ENCODE measurements at regions not wholly inside any gene's neighbourhood (a gene's known extent, or its start where the extent isn't known, plus 50 kb on each side); places are given as distances from the start of the nearest gene placed in this dataset.

- no peak for DNase-seq (ENCODE audit: low spot score)
- Histone ChIP-seq H3K9me3 (no peaks in the 10 kb centered on the region), H3K4me3 (no peak overlapping the region), H3K36me3 (no peaks in the 10 kb centered on the region), H3K27me3 (replicated peaks; ENCODE audit: insufficient read depth) (no peaks in the 10 kb centered on the region), H3K27ac (no peak overlapping the region), H3K4me1 (replicated peaks) (no peaks in the 10 kb centered on the region)
- TF ChIP-seq CTCF (IDR thresholded peaks at IDR 0.05) (no peak), POLR2AphosphoS5 (IDR thresholded peaks at IDR 0.05) (no peak), POLR2A (IDR thresholded peaks at IDR 0.05) (no peak)
- intact Hi-C loops (cut with DNase I) = no loop called here
- 57% methylated on average over 1 of the region's 1 CpG for WGBS
Observed at GRCh38 chr4:108311313-108311712, 142.6 kb upstream of the LEF1 start.

DNA sequence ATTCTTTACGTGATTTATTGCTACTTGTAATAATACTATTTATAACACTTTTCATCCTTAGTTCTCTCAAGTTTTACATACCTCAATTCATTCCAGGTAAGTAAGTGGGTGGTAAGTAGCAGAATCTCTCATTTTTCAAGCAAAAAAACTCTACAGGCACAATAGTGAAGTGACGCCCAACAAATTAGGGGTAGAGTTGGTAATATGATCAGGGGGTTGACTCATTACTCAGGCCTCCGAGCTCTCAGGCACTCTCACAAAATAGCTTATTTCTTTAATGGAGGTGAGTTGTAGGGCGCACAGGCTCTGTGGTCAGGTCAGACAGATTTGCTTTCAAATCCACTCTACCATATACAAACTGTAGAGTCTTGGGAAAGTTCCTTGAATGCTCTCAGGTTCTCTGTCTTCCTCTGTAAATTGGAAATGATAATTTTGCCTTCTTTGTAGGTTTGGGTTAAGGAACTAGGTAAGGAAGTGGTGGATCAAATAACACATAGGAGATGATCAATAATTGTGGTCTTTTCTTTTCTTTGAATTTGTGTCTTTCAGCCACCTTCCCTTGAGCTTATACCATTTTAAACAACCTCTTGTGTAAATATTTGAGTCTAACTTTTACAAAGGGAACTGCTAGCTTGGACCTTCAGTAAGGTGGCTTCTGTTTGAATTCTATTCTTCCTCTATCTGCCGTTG lies 134.9 kb upstream of the LEF1 start:
- Histone ChIP-seq H3K36me3 (no peaks in the 10 kb centered on the region), H3K27ac (no peak overlapping the region), H3K4me1 (replicated peaks) (no peaks in the 10 kb centered on the region), H3K9me3 (no peaks in the 10 kb centered on the region), H3K27me3 (replicated peaks; ENCODE audit: insufficient read depth) (no peaks in the 10 kb centered on the region), H3K4me3 (no peak overlapping the region)
- WGBS = 40% methylated on average over 5 of the region's 5 CpGs
- no peak for TF ChIP-seq POLR2A (IDR thresholded peaks at IDR 0.05)
- no peak for DNase-seq (ENCODE audit: low spot score)
- intact Hi-C loops (cut with DNase I) = no loop called here

- WGBS = 50% methylated on average over 1 of the region's 1 CpG
Observed at GRCh38 chr4:108301545-108302251, 133.0 kb upstream of the LEF1 start.

GRCh38 chr4:108297605-108298004 lies 128.9 kb upstream of the LEF1 start:
- no peak overlapping the region for H3K27ac ChIP-seq
- H3K27me3 ChIP-seq (replicated peaks; ENCODE audit: insufficient read depth) = no peaks in the 10 kb centered on the region
- WGBS = 73% methylated on average over 2 of the region's 2 CpGs
- H3K4me1 ChIP-seq (replicated peaks) = no peaks in the 10 kb centered on the region
- H3K36me3 ChIP-seq = no peaks in the 10 kb centered on the region
- no peak overlapping the region for H3K4me3 ChIP-seq
- no peak for DNase-seq (ENCODE audit: low spot score)
- no peaks in the 10 kb centered on the region for H3K9me3 ChIP-seq
- intact Hi-C loops (cut with DNase I) = no loop called here
- no peak for TF ChIP-seq CTCF (IDR thresholded peaks at IDR 0.05)
- no peak for TF ChIP-seq POLR2A (IDR thresholded peaks at IDR 0.05)
- no peak for TF ChIP-seq POLR2AphosphoS5 (IDR thresholded peaks at IDR 0.05)

More at GRCh38 chr4:108301545-108302251, 133.0 kb upstream of the LEF1 start:
- intact Hi-C loops (cut with DNase I) = no loop called here
- DNase-seq (ENCODE audit: low spot score) = no peak
- Histone ChIP-seq H3K4me3 (no peak overlapping the region), H3K4me1 (replicated peaks) (no peaks in the 10 kb centered on the region), H3K27ac (no peak overlapping the region), H3K36me3 (no peaks in the 10 kb centered on the region), H3K27me3 (replicated peaks; ENCODE audit: insufficient read depth) (no peaks in the 10 kb centered on the region), H3K9me3 (no peaks in the 10 kb centered on the region)
- TF ChIP-seq POLR2AphosphoS5 (IDR thresholded peaks at IDR 0.05) (no peak), CTCF (IDR thresholded peaks at IDR 0.05) (no peak), POLR2A (IDR thresholded peaks at IDR 0.05) (no peak)

DNA sequence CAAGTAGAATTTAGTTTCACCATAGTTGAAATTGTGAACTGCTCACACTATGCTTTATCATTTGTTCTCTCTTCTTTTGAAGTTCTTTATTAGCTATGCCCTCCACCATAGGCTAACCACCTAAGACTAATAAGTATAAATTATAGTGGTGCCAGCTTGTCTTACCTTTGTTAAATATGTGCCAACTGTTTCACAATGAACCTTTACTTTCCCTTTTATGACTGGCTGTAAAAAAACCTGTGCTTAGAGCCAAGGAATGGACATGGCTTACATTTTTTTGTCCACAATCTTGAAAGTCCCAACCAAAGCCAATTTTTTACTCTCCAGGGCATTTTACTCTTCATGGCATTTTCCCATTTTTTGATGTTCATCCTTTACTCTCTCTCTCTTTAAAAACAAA lies 123.5 kb upstream of the LEF1 start:
- Histone ChIP-seq H3K27me3 (replicated peaks; ENCODE audit: insufficient read depth) (no peaks in the 10 kb centered on the region), H3K27ac (no peak overlapping the region), H3K9me3 (no peaks in the 10 kb centered on the region), H3K4me3 (no peak overlapping the region), H3K36me3 (no peaks in the 10 kb centered on the region), H3K4me1 (replicated peaks) (no peaks in the 10 kb centered on the region)
- intact Hi-C loops (cut with DNase I) = no loop called here
- TF ChIP-seq POLR2A (IDR thresholded peaks at IDR 0.05) (no peak), POLR2AphosphoS5 (IDR thresholded peaks at IDR 0.05) (peak; percentile 86)
- DNase-seq (ENCODE audit: low spot score) = peak; percentile 10

DNA sequence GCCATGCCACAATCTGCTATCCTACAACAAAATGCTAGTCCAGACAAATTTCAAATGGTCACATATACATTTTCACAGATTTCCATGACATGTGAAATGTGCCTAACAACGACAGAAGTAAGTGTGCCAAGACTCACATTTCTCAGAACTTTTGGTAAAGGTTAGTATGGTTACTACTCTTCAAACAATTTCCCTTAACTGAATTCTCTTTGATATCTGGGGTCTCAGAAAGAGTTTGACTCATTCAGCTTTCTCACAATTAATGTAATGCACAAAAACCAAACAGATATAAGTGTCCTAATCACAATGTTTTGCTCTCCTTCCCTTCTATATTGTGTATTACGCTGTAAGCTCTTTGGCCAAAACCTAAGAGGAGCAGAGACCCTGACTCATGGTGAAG lies 122.4 kb upstream of the LEF1 start:
- Histone ChIP-seq H3K27ac (no peak overlapping the region), H3K9me3 (no peaks in the 10 kb centered on the region), H3K36me3 (no peaks in the 10 kb centered on the region), H3K4me1 (replicated peaks) (no peaks in the 10 kb centered on the region), H3K27me3 (replicated peaks; ENCODE audit: insufficient read depth) (no peaks in the 10 kb centered on the region), H3K4me3 (no peak overlapping the region)
- no peak for DNase-seq (ENCODE audit: low spot score)
- TF ChIP-seq POLR2A (IDR thresholded peaks at IDR 0.05) (no peak), CTCF (IDR thresholded peaks at IDR 0.05) (no peak), POLR2AphosphoS5 (IDR thresholded peaks at IDR 0.05) (no peak)
- intact Hi-C loops (cut with DNase I) = no loop called here
- 87% methylated on average over 2 of the region's 2 CpGs for WGBS

Measured in prostate gland (tissue), 2 donors.